Activated naive CD4-positive, alpha-beta T cell treated with Interleukin-2 at 50 U/mL for 16 hours (primary cell): ENCODE measurements at regions not wholly inside any gene's neighbourhood (a gene's known extent, or its start where the extent isn't known, plus 50 kb on each side); places are given as distances from the start of the nearest gene placed in this dataset.
"Not testable (repeated sequence)": the region's sequence is repeated elsewhere in the genome, so short reads cannot be mapped to it uniquely, and the experiment has no call there.

Experiments
- DNase-seq: peaks from one replicate; pipeline ENCODE4 v3.0.0-alpha.2; 2020

- DNase-seq, result no peak
These were observed 81.0 kb upstream of the NDUFV2 start for GRCh38 chr18:9021458-9021857.

GRCh38 chr18:9022397-9023155, 79.9 kb upstream of the NDUFV2 start:
- no peak for DNase-seq

- not testable (repeated sequence) for DNase-seq
These were observed 78.4 kb upstream of the NDUFV2 start for GRCh38 chr18:9024031-9024646.

- DNase-seq, result no peak
These were observed 77.2 kb upstream of the NDUFV2 start for GRCh38 chr18:9025091-9025838.

GRCh38 chr18:9029131-9029530, 73.4 kb upstream of the NDUFV2 start:
- DNase-seq, result no peak

- no peak for DNase-seq
These were observed 70.0 kb upstream of the NDUFV2 start for GRCh38 chr18:9032519-9032918.

- DNase-seq, result no peak
These were observed 64.1 kb upstream of the NDUFV2 start for GRCh38 chr18:9038277-9038871.

- DNase-seq, result no peak
These were observed 62.9 kb upstream of the NDUFV2 start for GRCh38 chr18:9039441-9040071.

GRCh38 chr18:9042766-9043481, 59.6 kb upstream of the NDUFV2 start:
- no peak for DNase-seq

- no peak for DNase-seq
These were observed 58.9 kb upstream of the NDUFV2 start for GRCh38 chr18:9043581-9043980.

GRCh38 chr18:9047715-9048114, 54.8 kb upstream of the NDUFV2 start:
- no peak for DNase-seq

- no peak for DNase-seq
These were observed 54.3 kb upstream of the NDUFV2 start for GRCh38 chr18:9048236-9048635.

- no peak for DNase-seq
These were observed 53.5 kb upstream of the NDUFV2 start for GRCh38 chr18:9048808-9049494.

- no peak for DNase-seq
These were observed 53.0 kb upstream of the NDUFV2 start for GRCh38 chr18:9049495-9049809.

- not testable (repeated sequence) for DNase-seq
These were observed 51.7 kb upstream of the NDUFV2 start for GRCh38 chr18:9050628-9051284.
